ENCODE measurements at regions not wholly inside any gene's neighbourhood (a gene's known extent, or its start where the extent isn't known, plus 50 kb on each side); places are given as distances from the start of the nearest gene placed in this dataset.

DNA sequence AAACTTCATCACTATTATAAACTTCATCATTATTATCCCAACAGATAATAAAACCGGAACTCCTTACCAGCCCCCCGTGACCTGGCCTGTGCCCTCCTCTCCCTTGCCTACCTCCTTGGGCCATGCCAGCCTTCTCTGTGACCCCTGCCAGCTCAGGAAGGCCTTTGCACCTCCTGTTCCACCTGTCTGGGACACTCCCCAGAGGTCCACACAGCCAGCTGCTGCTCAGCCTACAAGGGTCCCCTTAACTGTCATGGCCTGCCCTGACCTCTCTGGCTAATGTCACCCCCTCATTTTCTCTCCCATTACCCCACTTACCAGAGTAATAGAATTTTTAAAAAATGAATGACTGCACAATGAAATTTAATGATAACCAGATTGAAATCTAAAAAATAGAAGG is 121.0 kb downstream of the NCOR2 start:
- no peak for TF ChIP-seq CTCF (IDR thresholded peaks at IDR 0.05; ENCODE audit: low read depth, low read length, poor library complexity, severe bottlenecking)
- TF ChIP-seq EZH2phosphoT487 (IDR thresholded peaks at IDR 0.05; ENCODE audit: borderline replicate concordance, low read length), result no peak
